ENCODE measurements at regions not wholly inside any gene's neighbourhood (a gene's known extent, or its start where the extent isn't known, plus 50 kb on each side); places are given as distances from the start of the nearest gene placed in this dataset.

GRCh38 chr9:109859447-109859846, 79.4 kb downstream of the PALM2AKAP2 start:
- Mint-ChIP-seq H3K27me3 (ENCODE audit: unreplicated experiment) (no peaks in the 10 kb centered on the region), H3K4me1 (ENCODE audit: unreplicated experiment) (peaks cover 8% of the 10 kb centered on the region), H3K9me3 (ENCODE audit: unreplicated experiment) (peaks cover 4% of the 10 kb centered on the region), H3K36me3 (ENCODE audit: unreplicated experiment) (no peaks in the 10 kb centered on the region), H3K27ac (ENCODE audit: unreplicated experiment) (no peak overlapping the region), H3K4me3 (ENCODE audit: unreplicated experiment) (no peak overlapping the region)
- no peak for DNase-seq (ENCODE audit: extremely low spot score, unreplicated experiment)
- TF ChIP-seq CTCF (IDR thresholded peaks at IDR 0.05), result peak; percentile 39

GRCh38 chr9:109860521-109860920, 80.5 kb downstream of the PALM2AKAP2 start:
- TF ChIP-seq CTCF (IDR thresholded peaks at IDR 0.05), result no peak
- Mint-ChIP-seq H3K4me3 (ENCODE audit: unreplicated experiment) (no peak overlapping the region), H3K27ac (ENCODE audit: unreplicated experiment) (no peak overlapping the region), H3K4me1 (ENCODE audit: unreplicated experiment) (peaks cover 8% of the 10 kb centered on the region), H3K27me3 (ENCODE audit: unreplicated experiment) (no peaks in the 10 kb centered on the region), H3K9me3 (ENCODE audit: unreplicated experiment) (peaks cover 4% of the 10 kb centered on the region), H3K36me3 (ENCODE audit: unreplicated experiment) (no peaks in the 10 kb centered on the region)
- no peak for DNase-seq (ENCODE audit: extremely low spot score, unreplicated experiment)

GRCh38 chr9:109861499-109861898, 81.5 kb downstream of the PALM2AKAP2 start:
- Mint-ChIP-seq H3K36me3 (ENCODE audit: unreplicated experiment) (no peaks in the 10 kb centered on the region), H3K27ac (ENCODE audit: unreplicated experiment) (no peak overlapping the region), H3K4me3 (ENCODE audit: unreplicated experiment) (no peak overlapping the region), H3K4me1 (ENCODE audit: unreplicated experiment) (peaks cover 8% of the 10 kb centered on the region), H3K27me3 (ENCODE audit: unreplicated experiment) (no peaks in the 10 kb centered on the region), H3K9me3 (ENCODE audit: unreplicated experiment) (peaks cover 4% of the 10 kb centered on the region)
- TF ChIP-seq CTCF (IDR thresholded peaks at IDR 0.05), result no peak
- no peak for DNase-seq (ENCODE audit: extremely low spot score, unreplicated experiment)

- no peak overlapping the region for H3K27ac Mint-ChIP-seq (ENCODE audit: unreplicated experiment)
- H3K4me1 Mint-ChIP-seq (ENCODE audit: unreplicated experiment), result peaks cover 7% of the 10 kb centered on the region
- no peak for TF ChIP-seq CTCF (IDR thresholded peaks at IDR 0.05)
- peaks cover 4% of the 10 kb centered on the region for H3K9me3 Mint-ChIP-seq (ENCODE audit: unreplicated experiment)
- H3K4me3 Mint-ChIP-seq (ENCODE audit: unreplicated experiment), result no peak overlapping the region
- no peak for DNase-seq (ENCODE audit: extremely low spot score, unreplicated experiment)
- no peaks in the 10 kb centered on the region for H3K27me3 Mint-ChIP-seq (ENCODE audit: unreplicated experiment)
- H3K36me3 Mint-ChIP-seq (ENCODE audit: unreplicated experiment), result no peaks in the 10 kb centered on the region
Measured at GRCh38 chr9:109861918-109862317, 81.9 kb downstream of the PALM2AKAP2 start.

GRCh38 chr9:109862452-109862851, 82.5 kb downstream of the PALM2AKAP2 start:
- Mint-ChIP-seq H3K4me1 (ENCODE audit: unreplicated experiment) (peaks cover 5% of the 10 kb centered on the region), H3K27ac (ENCODE audit: unreplicated experiment) (no peak overlapping the region), H3K9me3 (ENCODE audit: unreplicated experiment) (peaks cover 4% of the 10 kb centered on the region), H3K36me3 (ENCODE audit: unreplicated experiment) (no peaks in the 10 kb centered on the region), H3K4me3 (ENCODE audit: unreplicated experiment) (no peak overlapping the region), H3K27me3 (ENCODE audit: unreplicated experiment) (no peaks in the 10 kb centered on the region)
- TF ChIP-seq CTCF (IDR thresholded peaks at IDR 0.05), result no peak
- no peak for DNase-seq (ENCODE audit: extremely low spot score, unreplicated experiment)

All from osteocyte (in vitro differentiated cells).